ENCODE measurements at regions not wholly inside any gene's neighbourhood (a gene's known extent, or its start where the extent isn't known, plus 50 kb on each side); places are given as distances from the start of the nearest gene placed in this dataset.

GRCh38 chr16:79703066-79703465 is 102.5 kb upstream of the MAF start:
- BruUV-seq (replicated peaks) = no TSS peak

GRCh38 chr16:79698341-79698753 is 97.8 kb upstream of the MAF start:
- intact Hi-C loops (cut with micrococcal nuclease; ENCODE audit: unreplicated experiment) = no loop called here
- Histone ChIP-seq H3K36me3 (ENCODE audit: control insufficient read depth, insufficient read depth, low read length) (no peaks in the 10 kb centered on the region), H3K4me1 (peaks cover 8% of the 10 kb centered on the region; the same call in 1 of the 2 replicates), H3K27me3 (replicated peaks; ENCODE audit: control insufficient read depth, insufficient read depth, low read length) (no peaks in the 10 kb centered on the region), H3K9me3 (no peaks in the 10 kb centered on the region), H3K4me3 (ENCODE audit: low read depth, low read length) (no peak overlapping the region)
- ChIA-PET POLR2A (no interaction called here), CTCF (no interaction called here)
- no peaks in the 10 kb centered on the region for H3K27me3 Mint-ChIP-seq (ENCODE audit: insufficient read depth, unreplicated experiment)
- BruUV-seq (replicated peaks) = no TSS peak
- H3K9me3 Mint-ChIP-seq (ENCODE audit: unreplicated experiment) = peaks cover 13% of the 10 kb centered on the region
- H3K36me3 Mint-ChIP-seq (ENCODE audit: insufficient read depth, unreplicated experiment) = no peaks in the 10 kb centered on the region
- peaks cover 7% of the 10 kb centered on the region for H3K4me1 Mint-ChIP-seq (ENCODE audit: low read depth, unreplicated experiment)
- TF ChIP-seq, protein P1, sequence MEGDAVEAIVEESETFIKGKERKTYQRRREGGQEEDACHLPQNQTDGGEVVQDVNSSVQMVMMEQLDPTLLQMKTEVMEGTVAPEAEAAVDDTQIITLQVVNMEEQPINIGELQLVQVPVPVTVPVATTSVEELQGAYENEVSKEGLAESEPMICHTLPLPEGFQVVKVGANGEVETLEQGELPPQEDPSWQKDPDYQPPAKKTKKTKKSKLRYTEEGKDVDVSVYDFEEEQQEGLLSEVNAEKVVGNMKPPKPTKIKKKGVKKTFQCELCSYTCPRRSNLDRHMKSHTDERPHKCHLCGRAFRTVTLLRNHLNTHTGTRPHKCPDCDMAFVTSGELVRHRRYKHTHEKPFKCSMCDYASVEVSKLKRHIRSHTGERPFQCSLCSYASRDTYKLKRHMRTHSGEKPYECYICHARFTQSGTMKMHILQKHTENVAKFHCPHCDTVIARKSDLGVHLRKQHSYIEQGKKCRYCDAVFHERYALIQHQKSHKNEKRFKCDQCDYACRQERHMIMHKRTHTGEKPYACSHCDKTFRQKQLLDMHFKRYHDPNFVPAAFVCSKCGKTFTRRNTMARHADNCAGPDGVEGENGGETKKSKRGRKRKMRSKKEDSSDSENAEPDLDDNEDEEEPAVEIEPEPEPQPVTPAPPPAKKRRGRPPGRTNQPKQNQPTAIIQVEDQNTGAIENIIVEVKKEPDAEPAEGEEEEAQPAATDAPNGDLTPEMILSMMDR (IDR thresholded peaks at IDR 0.05; ENCODE audit: insufficient read depth in 1 of 2, low read depth in 1 of 2, low read length in 1 of 2, severe bottlenecking in 1 of 2, unreplicated experiment in 1 of 2) = no peak
- H3K4me3 Mint-ChIP-seq (ENCODE audit: unreplicated experiment) = no peak overlapping the region
- no peak for DNase-seq
- no peak overlapping the region for H3K27ac Mint-ChIP-seq (ENCODE audit: unreplicated experiment)

More at GRCh38 chr16:79703066-79703465, 102.5 kb upstream of the MAF start:
- ChIA-PET CTCF (no interaction called here), POLR2A (no interaction called here)
- H3K4me1 Mint-ChIP-seq (ENCODE audit: low read depth, unreplicated experiment) = peaks cover under 1% of the 10 kb centered on the region
- DNase-seq = no peak
- TF ChIP-seq, protein P1 (IDR thresholded peaks at IDR 0.05; ENCODE audit: insufficient read depth in 1 of 2, low read depth in 1 of 2, low read length in 1 of 2, severe bottlenecking in 1 of 2, unreplicated experiment in 1 of 2) = no peak
- H3K9me3 Mint-ChIP-seq (ENCODE audit: unreplicated experiment) = peaks cover 2% of the 10 kb centered on the region
- Histone ChIP-seq H3K9me3 (no peaks in the 10 kb centered on the region), H3K4me1 (peaks cover 8% of the 10 kb centered on the region; the same call in 1 of the 2 replicates), H3K27me3 (replicated peaks; ENCODE audit: control insufficient read depth, insufficient read depth, low read length) (no peaks in the 10 kb centered on the region), H3K36me3 (ENCODE audit: control insufficient read depth, insufficient read depth, low read length) (no peaks in the 10 kb centered on the region), H3K4me3 (ENCODE audit: low read depth, low read length) (no peak overlapping the region)
- H3K4me3 Mint-ChIP-seq (ENCODE audit: unreplicated experiment) = no peak overlapping the region
- intact Hi-C loops (cut with micrococcal nuclease; ENCODE audit: unreplicated experiment) = no loop called here
- H3K36me3 Mint-ChIP-seq (ENCODE audit: insufficient read depth, unreplicated experiment) = no peaks in the 10 kb centered on the region
- no peaks in the 10 kb centered on the region for H3K27me3 Mint-ChIP-seq (ENCODE audit: insufficient read depth, unreplicated experiment)
- no peak overlapping the region for H3K27ac Mint-ChIP-seq (ENCODE audit: unreplicated experiment)

DNA sequence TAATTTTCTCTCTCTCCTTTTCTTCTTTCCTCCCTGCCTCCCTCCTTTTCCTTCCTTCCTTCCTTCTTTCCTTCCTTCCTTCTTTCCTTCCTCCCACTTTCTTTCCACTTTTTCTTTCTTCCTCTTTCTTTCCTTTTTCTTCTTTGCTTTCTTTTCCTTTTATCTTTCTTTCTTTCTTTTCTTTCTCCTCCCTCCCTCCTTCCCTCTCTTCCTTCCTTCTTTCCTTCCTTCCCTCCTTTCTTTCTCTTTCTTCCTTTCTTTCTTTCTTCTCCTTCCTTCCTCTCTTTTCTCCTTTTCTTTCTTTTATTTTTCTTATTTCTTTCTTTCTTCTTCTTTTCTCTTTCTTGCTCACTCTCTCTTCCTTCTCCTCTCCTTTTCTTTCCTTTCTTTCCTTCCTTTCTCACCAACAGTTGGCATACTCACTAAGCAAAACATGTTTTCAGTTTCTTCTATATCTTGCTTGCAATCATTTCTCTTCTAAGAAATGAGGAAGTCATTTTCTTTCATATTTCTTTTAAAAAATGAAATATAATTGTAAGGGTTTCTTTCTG is 97.1 kb upstream of the MAF start:
- CTCF ChIA-PET = no interaction called here

More for the DNA sequence above, 97.1 kb upstream of the MAF start:
- Mint-ChIP-seq H3K4me3 (ENCODE audit: unreplicated experiment) (no peak overlapping the region), H3K4me1 (ENCODE audit: low read depth, unreplicated experiment) (peaks cover 7% of the 10 kb centered on the region), H3K36me3 (ENCODE audit: insufficient read depth, unreplicated experiment) (no peaks in the 10 kb centered on the region), H3K27ac (ENCODE audit: unreplicated experiment) (no peak overlapping the region), H3K9me3 (ENCODE audit: unreplicated experiment) (peaks cover 13% of the 10 kb centered on the region), H3K27me3 (ENCODE audit: insufficient read depth, unreplicated experiment) (no peaks in the 10 kb centered on the region)
- no peak overlapping the region for H3K4me3 ChIP-seq (ENCODE audit: low read depth, low read length)
- H3K4me1 ChIP-seq = peaks cover 8% of the 10 kb centered on the region; the same call in 1 of the 2 replicates
- no peak for DNase-seq
- H3K27me3 ChIP-seq (replicated peaks; ENCODE audit: control insufficient read depth, insufficient read depth, low read length) = no peaks in the 10 kb centered on the region
- TF ChIP-seq, protein P1 (IDR thresholded peaks at IDR 0.05; ENCODE audit: insufficient read depth in 1 of 2, low read depth in 1 of 2, low read length in 1 of 2, severe bottlenecking in 1 of 2, unreplicated experiment in 1 of 2) = no peak
- H3K36me3 ChIP-seq (ENCODE audit: control insufficient read depth, insufficient read depth, low read length) = no peaks in the 10 kb centered on the region
- no peaks in the 10 kb centered on the region for H3K9me3 ChIP-seq
- BruUV-seq (replicated peaks) = no TSS peak
- POLR2A ChIA-PET = no interaction called here
- intact Hi-C loops (cut with micrococcal nuclease; ENCODE audit: unreplicated experiment) = no loop called here

All from Caco-2 (cell line).